ENCODE measurements at regions not wholly inside any gene's neighbourhood (a gene's known extent, or its start where the extent isn't known, plus 50 kb on each side); places are given as distances from the start of the nearest gene placed in this dataset.

GRCh38 chr12:66863276-66863675 is 184.4 kb upstream of the GRIP1 start:
- POLR2A ChIA-PET = no interaction called here
- H3K36me3 ChIP-seq (ENCODE audit: control insufficient read depth in 2 of 2, extremely low read depth in 1 of 2, insufficient read depth in 2 of 2, low read length in 2 of 2) = no peaks in the 10 kb centered on the region
- no peaks in the 10 kb centered on the region for H4K20me1 ChIP-seq (replicated peaks; ENCODE audit: control insufficient read depth, extremely low read depth, insufficient read depth, low read length)
- no peak overlapping the region for H3K9ac ChIP-seq (replicated peaks; ENCODE audit: extremely low read depth, insufficient read depth, low read length)
- no peaks in the 10 kb centered on the region for H3K4me1 ChIP-seq (ENCODE audit: control insufficient read depth, extremely low read depth, insufficient read depth, low read length)
- no peak overlapping the region for H2AFZ ChIP-seq (ENCODE audit: low read depth, low read length)
- no peak for FAIRE-seq
- BruUV-seq (replicated peaks) = no TSS peak
- H3K79me2 ChIP-seq (ENCODE audit: control insufficient read depth, insufficient read depth, low read length) = no peaks in the 10 kb centered on the region
- no peaks in the 10 kb centered on the region for H3K9me1 ChIP-seq (replicated peaks; ENCODE audit: control insufficient read depth, extremely low read depth, insufficient read depth, low read length)
- H3K27me3 ChIP-seq (ENCODE audit: control insufficient read depth in 2 of 2, insufficient read depth in 2 of 2, low read length in 2 of 2) = no peaks in the 10 kb centered on the region
- H3K4me3 ChIP-seq (replicated peaks in 1 of 3; ENCODE audit: insufficient read depth in 1 of 3, low read depth in 1 of 3, low read length in 3 of 3) = no peak overlapping the region
- CTCF ChIA-PET = no interaction called here
- H3K4me2 ChIP-seq (ENCODE audit: insufficient read depth, low read length) = no peak overlapping the region
- dilution Hi-C loops (cut with MboI; ENCODE audit: extremely low pct_ligation_motif_present, low sequenced_read_pairs) (no loop called here), intact Hi-C loops (cut with micrococcal nuclease) (loop anchor here (5.0 kb wide), 2 partner anchors 451 to 586 kb away; no protein-coding TSS in a partner anchor)
- TF ChIP-seq JUN (IDR thresholded peaks at IDR 0.05; ENCODE audit: borderline replicate concordance, insufficient read depth, insufficient read length, low read depth) (no peak), FOS (IDR thresholded peaks at IDR 0.05; ENCODE audit: borderline replicate concordance, insufficient read depth, low read length) (no peak), EZH2 (IDR thresholded peaks at IDR 0.05; ENCODE audit: borderline replicate concordance, low read depth, low read length, severe bottlenecking) (no peak), MAX (IDR thresholded peaks at IDR 0.05; ENCODE audit: insufficient read depth, insufficient read length) (no peak), CTCF (IDR thresholded peaks at IDR 0.05; ENCODE audit: extremely low read depth in 1 of 2, insufficient read depth in 1 of 2, low read depth in 1 of 2, low read length in 2 of 2) (no peak), GATA2 (IDR thresholded peaks at IDR 0.05; ENCODE audit: insufficient read depth, insufficient read length, low read depth, low read length) (no peak), POLR2AphosphoS5 (IDR thresholded peaks at IDR 0.05; ENCODE audit: insufficient read depth, low read depth, low read length) (no peak), MYC (IDR thresholded peaks at IDR 0.05; ENCODE audit: low read depth, low read length) (no peak)
- H3K27ac ChIP-seq (ENCODE audit: insufficient read depth, low read depth, low read length) = no peak overlapping the region
- DNase-seq (ENCODE audit: low read depth, low spot score) = no peak
- H3K9me3 ChIP-seq (replicated peaks; ENCODE audit: control insufficient read depth, insufficient read depth, low read length) = no peaks in the 10 kb centered on the region
